Liver (tissue), 8 donors: ENCODE measurements at regions not wholly inside any gene's neighbourhood (a gene's known extent, or its start where the extent isn't known, plus 50 kb on each side); places are given as distances from the start of the nearest gene placed in this dataset.

ENCODE experiments used
- DNase-seq: peaks from one replicate; pipeline ENCODE4 v3.0.0-alpha.2; 2017; ENCODE audit warnings: low spot score
- H3K27ac ChIP-seq, 2 donors: one replicate each; pipeline ENCODE4 v1.7.0; 2013; ENCODE audit warnings: inconsistent platforms in 2 of 2, low read length in 2 of 2, control low read depth in 1 of 2, low read depth in 1 of 2, mild to moderate bottlenecking in 1 of 2
- H3K27me3 ChIP-seq, 4 donors: one replicate each; pipeline versions ENCODE4 v1.6.1 to v1.7.0; 2013; ENCODE audit warnings: low read length in 3 of 4, inconsistent platforms in 1 of 4, mild to moderate bottlenecking in 1 of 4, moderate library complexity in 1 of 4; ENCODE audit not compliant: control insufficient read depth in 4 of 4, insufficient read depth in 4 of 4
- H3K36me3 ChIP-seq, 4 donors: one replicate each; pipeline versions ENCODE4 v1.6.1 to v1.7.0; 2013; ENCODE audit warnings: low read length in 3 of 4, mild to moderate bottlenecking in 3 of 4, low read depth in 1 of 4, moderate library complexity in 1 of 4; ENCODE audit not compliant: control insufficient read depth in 4 of 4, insufficient read depth in 3 of 4
- H3K4me1 ChIP-seq, 4 donors: one replicate each; pipeline versions ENCODE4 v1.6.1 to v1.7.0; 2013; ENCODE audit warnings: low read length in 3 of 4, mild to moderate bottlenecking in 3 of 4, moderate library complexity in 1 of 4; ENCODE audit not compliant: control insufficient read depth in 4 of 4, insufficient read depth in 4 of 4
- H3K4me3 ChIP-seq, 3 donors: one replicate each; pipeline versions ENCODE4 v1.6.1 to v1.7.0; 2013; ENCODE audit warnings: low read length in 3 of 3, control low read depth in 1 of 3, low read depth in 1 of 3, mild to moderate bottlenecking in 1 of 3
- H3K9ac ChIP-seq, 2 donors: one replicate each; pipeline ENCODE4 v1.7.0; 2013; ENCODE audit warnings: low read length in 2 of 2, mild to moderate bottlenecking in 2 of 2, moderate library complexity in 2 of 2, control low read depth in 1 of 2, low read depth in 1 of 2
- H3K9me3 ChIP-seq, 4 donors: one replicate each; pipeline versions ENCODE4 v1.6.1 to v1.7.0; 2013; ENCODE audit warnings: low read length in 3 of 4; ENCODE audit not compliant: control insufficient read depth in 4 of 4
- EGR1 ChIP-seq, 2 donors: IDR thresholded peaks; 2 replicates each; pipeline ENCODE4 v1.6.1; 2016 to 2018; ENCODE audit warnings: antibody characterized with exemption in 2 of 2, low read depth in 2 of 2
- FOXA1 ChIP-seq: IDR thresholded peaks from 2 replicates; pipeline ENCODE4 v1.6.1; 2016; ENCODE audit warnings: antibody characterized with exemption
- FOXA2 ChIP-seq: IDR thresholded peaks from 2 replicates; pipeline ENCODE4 v1.6.1; 2016; ENCODE audit warnings: antibody characterized with exemption
- GABPA ChIP-seq, 2 donors: IDR thresholded peaks in 1 of 2; conservative IDR thresholded peaks in 1 of 2; 2 replicates each; pipeline ENCODE4 v1.6.1; 2016; ENCODE audit warnings: antibody characterized with exemption in 2 of 2, mild to moderate bottlenecking in 1 of 2, moderate library complexity in 1 of 2
- HNF4A ChIP-seq, 2 donors: conservative IDR thresholded peaks; 2 replicates each; pipeline ENCODE4 v1.6.1; 2016; ENCODE audit warnings: antibody characterized with exemption in 2 of 2, mild to moderate bottlenecking in 2 of 2
- HNF4G ChIP-seq: IDR thresholded peaks from 2 replicates; pipeline ENCODE4 v1.6.1; 2016; ENCODE audit warnings: antibody characterized with exemption
- JUND ChIP-seq, 2 donors: IDR thresholded peaks; 2 replicates each; pipeline ENCODE4 v1.6.1; 2016; ENCODE audit warnings: antibody characterized with exemption in 2 of 2
- RAD21 ChIP-seq, 2 donors: IDR thresholded peaks; 2 replicates each; pipeline ENCODE4 v1.6.1; 2016; ENCODE audit warnings: antibody characterized with exemption in 2 of 2, mild to moderate bottlenecking in 2 of 2
- RXRA ChIP-seq, 2 donors: IDR thresholded peaks; 2 replicates each; pipeline ENCODE4 v1.6.1; 2017 to 2018; ENCODE audit warnings: antibody characterized with exemption in 2 of 2, mild to moderate bottlenecking in 1 of 2
- SP1 ChIP-seq: IDR thresholded peaks from 2 replicates; pipeline ENCODE4 v1.6.1; 2018; ENCODE audit warnings: antibody characterized with exemption, mild to moderate bottlenecking
- TAF1 ChIP-seq: conservative IDR thresholded peaks from 2 replicates; pipeline ENCODE4 v1.6.1; 2016; ENCODE audit warnings: antibody characterized with exemption, mild to moderate bottlenecking
- YY1 ChIP-seq: IDR thresholded peaks from 2 replicates; pipeline ENCODE4 v1.6.1; 2016; ENCODE audit warnings: antibody characterized with exemption, mild to moderate bottlenecking
- ZBTB33 ChIP-seq: IDR thresholded peaks from 2 replicates; pipeline ENCODE4 v1.6.1; 2016; ENCODE audit warnings: antibody characterized with exemption
- WGBS: extraction: QIAGEN DNeasy Blood & Tissue Kit; methylation state at CpG from one replicate; pipeline ENCODE4 v1.1.7; 2013; 5-methylcytosine and 5-hydroxymethylcytosine counted together
- TF ChIP-seq, protein P1 (sequence below): fragments of 150-350 bp; IDR thresholded peaks from 2 replicates; pipeline ENCODE4 v1.5.1; 2017; ENCODE audit warnings: improper control_type of control experiment, low read depth, low read length; ENCODE audit not compliant: missing input control
- TF ChIP-seq, protein P2 (sequence below): IDR thresholded peaks from 2 replicates; pipeline ENCODE4 v1.6.1; 2016; ENCODE audit warnings: antibody characterized with exemption, mild to moderate bottlenecking
- TF ChIP-seq, protein P3 (sequence below): IDR thresholded peaks from 2 replicates; pipeline ENCODE4 v1.6.1; 2016; ENCODE audit warnings: antibody characterized with exemption
- TF ChIP-seq, protein P4 (sequence below): IDR thresholded peaks from 2 replicates; pipeline ENCODE4 v1.6.1; 2016; ENCODE audit warnings: antibody characterized with exemption
- donor health status: healthy.
- donor health status: healthy.
- donor health status: healthy.
- donor health status: healthy.
- donor health status: healthy.

DNA sequence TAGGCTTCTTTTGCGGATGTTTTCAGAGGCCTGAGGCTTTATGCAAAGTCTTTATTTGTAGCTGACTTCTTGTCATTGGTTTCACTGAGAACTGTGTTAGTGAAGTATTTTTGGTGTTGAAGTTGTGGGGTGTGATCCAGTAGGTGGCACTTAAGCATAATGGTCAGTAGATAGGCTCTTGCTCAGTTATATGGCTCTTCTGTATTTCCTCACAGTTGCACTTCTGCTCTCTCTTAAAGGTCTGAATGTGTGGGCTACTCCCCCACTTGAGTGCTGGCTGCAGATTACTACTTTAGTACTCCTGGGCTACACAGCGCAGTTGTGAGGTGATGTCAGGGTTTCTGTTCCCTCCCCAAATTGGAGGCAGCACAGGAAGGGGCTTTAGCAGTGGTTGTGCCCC lies 133.8 kb upstream of the SCN7A start:
- Histone ChIP-seq H3K4me3 (no peak overlapping the region), H3K27ac (no peak overlapping the region), H3K36me3 (no peaks in the 10 kb centered on the region), H3K9me3 (peaks cover 0 to 3% (median 0%) of the 10 kb centered on the region in 4 donors), H3K9ac (no peak overlapping the region), H3K27me3 (no peaks in the 10 kb centered on the region), H3K4me1 (no peaks in the 10 kb centered on the region)
- 85% methylated on average over 2 of the region's 2 CpGs for WGBS
- DNase-seq: no peak
- TF ChIP-seq RXRA (IDR thresholded peaks at IDR 0.05): no peak
- no peak for TF ChIP-seq EGR1 (IDR thresholded peaks at IDR 0.05; ENCODE audit: low read depth in 2 of 2)
- TF ChIP-seq, protein P1, sequence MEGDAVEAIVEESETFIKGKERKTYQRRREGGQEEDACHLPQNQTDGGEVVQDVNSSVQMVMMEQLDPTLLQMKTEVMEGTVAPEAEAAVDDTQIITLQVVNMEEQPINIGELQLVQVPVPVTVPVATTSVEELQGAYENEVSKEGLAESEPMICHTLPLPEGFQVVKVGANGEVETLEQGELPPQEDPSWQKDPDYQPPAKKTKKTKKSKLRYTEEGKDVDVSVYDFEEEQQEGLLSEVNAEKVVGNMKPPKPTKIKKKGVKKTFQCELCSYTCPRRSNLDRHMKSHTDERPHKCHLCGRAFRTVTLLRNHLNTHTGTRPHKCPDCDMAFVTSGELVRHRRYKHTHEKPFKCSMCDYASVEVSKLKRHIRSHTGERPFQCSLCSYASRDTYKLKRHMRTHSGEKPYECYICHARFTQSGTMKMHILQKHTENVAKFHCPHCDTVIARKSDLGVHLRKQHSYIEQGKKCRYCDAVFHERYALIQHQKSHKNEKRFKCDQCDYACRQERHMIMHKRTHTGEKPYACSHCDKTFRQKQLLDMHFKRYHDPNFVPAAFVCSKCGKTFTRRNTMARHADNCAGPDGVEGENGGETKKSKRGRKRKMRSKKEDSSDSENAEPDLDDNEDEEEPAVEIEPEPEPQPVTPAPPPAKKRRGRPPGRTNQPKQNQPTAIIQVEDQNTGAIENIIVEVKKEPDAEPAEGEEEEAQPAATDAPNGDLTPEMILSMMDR: no peak
- TF ChIP-seq GABPA (IDR thresholded peaks at IDR 0.05 in 1 of 2, conservative IDR thresholded peaks at IDR 0.05 in 1 of 2): no peak
- no peak for TF ChIP-seq FOXA1
- no peak for TF ChIP-seq HNF4A (conservative IDR thresholded peaks at IDR 0.05)
- TF ChIP-seq TAF1: no peak
- TF ChIP-seq, protein P2, sequence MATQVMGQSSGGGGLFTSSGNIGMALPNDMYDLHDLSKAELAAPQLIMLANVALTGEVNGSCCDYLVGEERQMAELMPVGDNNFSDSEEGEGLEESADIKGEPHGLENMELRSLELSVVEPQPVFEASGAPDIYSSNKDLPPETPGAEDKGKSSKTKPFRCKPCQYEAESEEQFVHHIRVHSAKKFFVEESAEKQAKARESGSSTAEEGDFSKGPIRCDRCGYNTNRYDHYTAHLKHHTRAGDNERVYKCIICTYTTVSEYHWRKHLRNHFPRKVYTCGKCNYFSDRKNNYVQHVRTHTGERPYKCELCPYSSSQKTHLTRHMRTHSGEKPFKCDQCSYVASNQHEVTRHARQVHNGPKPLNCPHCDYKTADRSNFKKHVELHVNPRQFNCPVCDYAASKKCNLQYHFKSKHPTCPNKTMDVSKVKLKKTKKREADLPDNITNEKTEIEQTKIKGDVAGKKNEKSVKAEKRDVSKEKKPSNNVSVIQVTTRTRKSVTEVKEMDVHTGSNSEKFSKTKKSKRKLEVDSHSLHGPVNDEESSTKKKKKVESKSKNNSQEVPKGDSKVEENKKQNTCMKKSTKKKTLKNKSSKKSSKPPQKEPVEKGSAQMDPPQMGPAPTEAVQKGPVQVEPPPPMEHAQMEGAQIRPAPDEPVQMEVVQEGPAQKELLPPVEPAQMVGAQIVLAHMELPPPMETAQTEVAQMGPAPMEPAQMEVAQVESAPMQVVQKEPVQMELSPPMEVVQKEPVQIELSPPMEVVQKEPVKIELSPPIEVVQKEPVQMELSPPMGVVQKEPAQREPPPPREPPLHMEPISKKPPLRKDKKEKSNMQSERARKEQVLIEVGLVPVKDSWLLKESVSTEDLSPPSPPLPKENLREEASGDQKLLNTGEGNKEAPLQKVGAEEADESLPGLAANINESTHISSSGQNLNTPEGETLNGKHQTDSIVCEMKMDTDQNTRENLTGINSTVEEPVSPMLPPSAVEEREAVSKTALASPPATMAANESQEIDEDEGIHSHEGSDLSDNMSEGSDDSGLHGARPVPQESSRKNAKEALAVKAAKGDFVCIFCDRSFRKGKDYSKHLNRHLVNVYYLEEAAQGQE: no peak
- TF ChIP-seq HNF4G: no peak

GRCh38 chr2:166625670-166626069 lies 131.6 kb upstream of the SCN7A start:
- TF ChIP-seq HNF4G: no peak
- TF ChIP-seq SP1: no peak
- TF ChIP-seq TAF1: no peak
- TF ChIP-seq RAD21 (IDR thresholded peaks at IDR 0.05): no peak
- TF ChIP-seq FOXA2: no peak
- TF ChIP-seq, protein P2: no peak
- TF ChIP-seq GABPA (IDR thresholded peaks at IDR 0.05 in 1 of 2, conservative IDR thresholded peaks at IDR 0.05 in 1 of 2): no peak
- TF ChIP-seq RXRA (IDR thresholded peaks at IDR 0.05): no peak
- TF ChIP-seq FOXA1: no peak
- no peak for TF ChIP-seq ZBTB33
- TF ChIP-seq, protein P1: no peak
- no peak for TF ChIP-seq YY1
- TF ChIP-seq, protein P3, sequence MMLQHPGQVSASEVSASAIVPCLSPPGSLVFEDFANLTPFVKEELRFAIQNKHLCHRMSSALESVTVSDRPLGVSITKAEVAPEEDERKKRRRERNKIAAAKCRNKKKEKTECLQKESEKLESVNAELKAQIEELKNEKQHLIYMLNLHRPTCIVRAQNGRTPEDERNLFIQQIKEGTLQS: no peak
- no peak for TF ChIP-seq JUND (IDR thresholded peaks at IDR 0.05)
- TF ChIP-seq, protein P4, sequence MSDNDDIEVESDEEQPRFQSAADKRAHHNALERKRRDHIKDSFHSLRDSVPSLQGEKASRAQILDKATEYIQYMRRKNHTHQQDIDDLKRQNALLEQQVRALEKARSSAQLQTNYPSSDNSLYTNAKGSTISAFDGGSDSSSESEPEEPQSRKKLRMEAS: no peak
- Histone ChIP-seq H3K4me3 (no peak overlapping the region), H3K36me3 (no peaks in the 10 kb centered on the region), H3K27me3 (no peaks in the 10 kb centered on the region), H3K9me3 (peaks cover 0 to 3% (median 0%) of the 10 kb centered on the region in 4 donors), H3K9ac (no peak overlapping the region), H3K27ac (no peak overlapping the region), H3K4me1 (no peaks in the 10 kb centered on the region)
- DNase-seq: no peak
- 86% methylated on average over 1 of the region's 1 CpG for WGBS
